22Rv1 (cell line): ENCODE measurements at regions not wholly inside any gene's neighbourhood (a gene's known extent, or its start where the extent isn't known, plus 50 kb on each side); places are given as distances from the start of the nearest gene placed in this dataset.

ENCODE experiments used
- CTCF ChIP-seq: fragments of 450-650 bp; IDR thresholded peaks from 2 replicates; pipeline ENCODE4 v1.5.1; 2017; ENCODE audit warnings: mild to moderate bottlenecking
- ZFX ChIP-seq: fragments of 450-650 bp; IDR thresholded peaks from 2 replicates; pipeline ENCODE4 v1.6.1; 2017; ENCODE audit warnings: antibody characterized with exemption, borderline replicate concordance

- TF ChIP-seq CTCF (no peak), ZFX (no peak)
Observed at GRCh38 chr3:8087951-8088350, 413.7 kb upstream of the LMCD1 start.
